SU-DHL-6 (cell line): ENCODE measurements at regions not wholly inside any gene's neighbourhood (a gene's known extent, or its start where the extent isn't known, plus 50 kb on each side); places are given as distances from the start of the nearest gene placed in this dataset.

Experiments used
- H2AFZ ChIP-seq: fragments of 200-600 bp; sonication (generic); 2 replicates; pipeline ENCODE4 v1.6.1; 2014; ENCODE audit warnings: low read depth, mild to moderate bottlenecking, moderate library complexity, mixed read lengths, antibody characterized with exemption, low read length; ENCODE audit not compliant: severe bottlenecking
- H3F3A ChIP-seq: fragments of 200-600 bp; shearing (Covaris generic); 2 replicates; pipeline ENCODE4 v1.6.0; 2016; ENCODE audit warnings: antibody characterized with exemption, mild to moderate bottlenecking; ENCODE audit not compliant: insufficient read depth
- H3K27ac ChIP-seq: fragments of 200-600 bp; sonication (generic); 2 replicates; pipeline ENCODE4 v1.5.1; 2016; ENCODE audit warnings: low read depth, mild to moderate bottlenecking, low read length, moderate library complexity, mixed read lengths
- H3K27me3 ChIP-seq: fragments of 200-600 bp; sonication (generic), shearing (Covaris generic); 2 replicates; pipeline ENCODE4 v1.6.0; 2014; ENCODE audit warnings: mild to moderate bottlenecking, low read length
- H3K36me3 ChIP-seq: fragments of 200-600 bp; sonication (generic); 2 replicates; pipeline ENCODE4 v1.6.1; 2014; ENCODE audit warnings: mild to moderate bottlenecking, low read length, mixed read lengths
- H3K4me2 ChIP-seq: fragments of 300-600, 200-600 bp; shearing (Covaris generic), sonication (generic); 2 replicates; pipeline ENCODE4 v1.6.0; 2014; ENCODE audit warnings: low read length, low read depth, mild to moderate bottlenecking; ENCODE audit not compliant: poor library complexity, severe bottlenecking
- H3K4me3 ChIP-seq: fragments of 200-600 bp; sonication (generic); 2 replicates; pipeline ENCODE4 v1.5.1; 2014; ENCODE audit warnings: antibody characterized with exemption, low read length, mild to moderate bottlenecking, mixed read lengths; ENCODE audit not compliant: insufficient read depth, poor library complexity, severe bottlenecking
- H3K79me2 ChIP-seq: fragments of 200-600 bp; sonication (generic); 2 replicates; pipeline ENCODE4 v1.6.1; 2014; ENCODE audit warnings: mild to moderate bottlenecking, low read length, moderate library complexity; ENCODE audit not compliant: insufficient read depth
- H3K9ac ChIP-seq: fragments of 200-600 bp; sonication (generic); 2 replicates; pipeline ENCODE4 v1.7.0; 2014; ENCODE audit warnings: mild to moderate bottlenecking, low read length
- H3K9me2 ChIP-seq: fragments of 200-600 bp; sonication (generic); replicated peaks from 2 replicates; pipeline ENCODE4 v1.6.1; 2014; ENCODE audit warnings: low read length; ENCODE audit not compliant: insufficient read depth
- H3K9me3 ChIP-seq: fragments of 200-600 bp; sonication (generic); 2 replicates; pipeline ENCODE4 v1.6.1; 2014; ENCODE audit warnings: low read length, mixed read lengths; ENCODE audit not compliant: insufficient read depth
- H4K20me1 ChIP-seq: fragments of 200-600 bp; sonication (generic); 2 replicates; pipeline ENCODE4 v1.6.1; 2014; ENCODE audit warnings: low read depth, mild to moderate bottlenecking, antibody characterized with exemption, low read length, moderate library complexity, mixed read lengths
- EZH2phosphoT487 ChIP-seq: fragments of 200-600 bp; sonication (generic), shearing (Covaris generic); conservative IDR thresholded peaks from 2 replicates; pipeline ENCODE4 v1.6.1; 2018; ENCODE audit warnings: mild to moderate bottlenecking, antibody characterized with exemption, low read length, moderate library complexity, mixed read lengths
- TF ChIP-seq, protein P1 (sequence below): fragments of 200-600 bp; sonication (generic); IDR thresholded peaks from one replicate; pipeline ENCODE4 v1.5.1; 2017; ENCODE audit warnings: antibody characterized with exemption, mild to moderate bottlenecking, low read length, moderate library complexity; ENCODE audit not compliant: insufficient read depth, poor library complexity, severe bottlenecking

DNA sequence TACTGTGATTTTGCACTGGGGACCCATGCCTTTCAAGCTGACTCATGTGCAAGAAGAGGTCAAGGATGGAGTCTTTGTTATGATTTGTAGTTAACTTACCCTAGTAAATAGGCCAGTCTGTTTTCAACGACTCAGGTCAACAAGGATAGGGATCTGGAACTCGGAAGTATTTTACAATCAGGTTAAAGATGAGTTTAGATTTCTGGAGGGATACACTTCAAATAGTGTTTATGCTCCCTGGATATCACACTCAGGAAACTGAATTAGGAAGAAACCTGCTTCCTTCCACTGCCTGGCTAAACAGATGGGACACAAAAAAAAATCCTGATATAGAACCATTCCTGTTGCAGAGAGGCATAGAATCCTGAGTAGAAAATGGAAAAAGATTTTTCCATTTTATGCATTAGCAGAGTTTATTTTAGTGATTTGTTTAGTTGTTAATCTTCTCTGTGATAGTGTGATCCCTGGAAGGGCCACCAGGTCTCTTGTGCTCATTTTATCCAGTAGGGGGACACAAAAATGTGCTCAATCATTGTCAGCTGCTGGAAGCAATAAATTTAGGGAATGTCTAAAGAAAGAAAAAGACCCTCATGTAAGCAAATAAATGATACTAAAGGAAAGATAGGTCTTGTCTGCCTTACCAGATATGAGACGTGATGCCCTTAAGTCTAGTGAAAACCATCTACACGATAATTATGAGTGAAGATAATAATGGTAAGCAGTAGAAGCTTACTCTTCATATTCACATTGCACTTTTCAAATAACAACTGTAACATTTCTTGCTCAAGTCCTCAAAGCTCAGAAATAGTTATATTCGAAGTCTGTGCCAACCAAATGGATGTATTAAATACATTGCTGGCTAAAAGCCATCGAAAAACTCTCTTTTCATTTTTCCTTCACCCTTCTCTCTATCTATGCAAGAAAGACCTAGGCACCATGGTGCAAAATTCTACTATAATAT is 452.1 kb upstream of the KCNMB2 start:
- no peaks in the 10 kb centered on the region for H3K79me2 ChIP-seq
- H3K36me3 ChIP-seq = no peaks in the 10 kb centered on the region
- H3K9ac ChIP-seq = no peak overlapping the region
- H3K27ac ChIP-seq = no peak overlapping the region
- no peak for TF ChIP-seq EZH2phosphoT487
- TF ChIP-seq, protein P1, sequence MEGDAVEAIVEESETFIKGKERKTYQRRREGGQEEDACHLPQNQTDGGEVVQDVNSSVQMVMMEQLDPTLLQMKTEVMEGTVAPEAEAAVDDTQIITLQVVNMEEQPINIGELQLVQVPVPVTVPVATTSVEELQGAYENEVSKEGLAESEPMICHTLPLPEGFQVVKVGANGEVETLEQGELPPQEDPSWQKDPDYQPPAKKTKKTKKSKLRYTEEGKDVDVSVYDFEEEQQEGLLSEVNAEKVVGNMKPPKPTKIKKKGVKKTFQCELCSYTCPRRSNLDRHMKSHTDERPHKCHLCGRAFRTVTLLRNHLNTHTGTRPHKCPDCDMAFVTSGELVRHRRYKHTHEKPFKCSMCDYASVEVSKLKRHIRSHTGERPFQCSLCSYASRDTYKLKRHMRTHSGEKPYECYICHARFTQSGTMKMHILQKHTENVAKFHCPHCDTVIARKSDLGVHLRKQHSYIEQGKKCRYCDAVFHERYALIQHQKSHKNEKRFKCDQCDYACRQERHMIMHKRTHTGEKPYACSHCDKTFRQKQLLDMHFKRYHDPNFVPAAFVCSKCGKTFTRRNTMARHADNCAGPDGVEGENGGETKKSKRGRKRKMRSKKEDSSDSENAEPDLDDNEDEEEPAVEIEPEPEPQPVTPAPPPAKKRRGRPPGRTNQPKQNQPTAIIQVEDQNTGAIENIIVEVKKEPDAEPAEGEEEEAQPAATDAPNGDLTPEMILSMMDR = peak; percentile 17
- H3F3A ChIP-seq = no peaks in the 10 kb centered on the region
- no peak overlapping the region for H3K4me3 ChIP-seq
- no peaks in the 10 kb centered on the region for H4K20me1 ChIP-seq
- no peak overlapping the region for H3K4me2 ChIP-seq
- H3K9me2 ChIP-seq = no peaks in the 10 kb centered on the region
- H2AFZ ChIP-seq = no peak overlapping the region
- no peaks in the 10 kb centered on the region for H3K9me3 ChIP-seq
- H3K27me3 ChIP-seq = no peaks in the 10 kb centered on the region

- Histone ChIP-seq H3K9me3 (no peaks in the 10 kb centered on the region), H3K4me3 (no peak overlapping the region), H3K27ac (no peak overlapping the region), H3K9me2 (no peaks in the 10 kb centered on the region), H3K79me2 (no peaks in the 10 kb centered on the region), H3F3A (no peaks in the 10 kb centered on the region), H3K9ac (no peak overlapping the region), H3K36me3 (no peaks in the 10 kb centered on the region), H4K20me1 (no peaks in the 10 kb centered on the region), H3K4me2 (no peak overlapping the region), H2AFZ (no peak overlapping the region), H3K27me3 (no peaks in the 10 kb centered on the region)
- TF ChIP-seq, protein P1 = no peak
- TF ChIP-seq EZH2phosphoT487 = no peak
Measured at GRCh38 chr3:178084938-178085816, 451.1 kb upstream of the KCNMB2 start.

DNA sequence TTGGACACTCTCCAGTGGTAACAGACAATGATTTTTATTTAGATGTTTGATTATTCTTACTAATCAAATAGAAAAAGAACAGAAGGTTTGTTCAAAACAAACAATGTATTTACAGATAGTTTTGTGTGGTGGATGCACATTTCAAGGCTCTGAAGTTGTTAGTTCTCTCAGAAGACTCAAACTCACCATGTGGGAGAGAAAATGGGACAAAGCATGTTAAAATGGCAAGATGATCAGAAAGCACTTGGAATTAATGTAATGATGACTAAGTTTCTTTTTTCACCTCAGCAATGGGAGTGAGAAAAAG is 450.5 kb upstream of the KCNMB2 start:
- no peak overlapping the region for H2AFZ ChIP-seq
- TF ChIP-seq, protein P1 = no peak
- no peak for TF ChIP-seq EZH2phosphoT487
- H3K27me3 ChIP-seq = no peaks in the 10 kb centered on the region
- H3K9ac ChIP-seq = no peak overlapping the region
- H3K4me2 ChIP-seq = no peak overlapping the region
- H3K9me2 ChIP-seq = no peaks in the 10 kb centered on the region
- no peak overlapping the region for H3K4me3 ChIP-seq
- no peaks in the 10 kb centered on the region for H4K20me1 ChIP-seq
- no peak overlapping the region for H3K27ac ChIP-seq
- no peaks in the 10 kb centered on the region for H3F3A ChIP-seq
- H3K79me2 ChIP-seq = no peaks in the 10 kb centered on the region
- no peaks in the 10 kb centered on the region for H3K36me3 ChIP-seq
- no peaks in the 10 kb centered on the region for H3K9me3 ChIP-seq
